ENCODE measurements at regions not wholly inside any gene's neighbourhood (a gene's known extent, or its start where the extent isn't known, plus 50 kb on each side); places are given as distances from the start of the nearest gene placed in this dataset.

DNA sequence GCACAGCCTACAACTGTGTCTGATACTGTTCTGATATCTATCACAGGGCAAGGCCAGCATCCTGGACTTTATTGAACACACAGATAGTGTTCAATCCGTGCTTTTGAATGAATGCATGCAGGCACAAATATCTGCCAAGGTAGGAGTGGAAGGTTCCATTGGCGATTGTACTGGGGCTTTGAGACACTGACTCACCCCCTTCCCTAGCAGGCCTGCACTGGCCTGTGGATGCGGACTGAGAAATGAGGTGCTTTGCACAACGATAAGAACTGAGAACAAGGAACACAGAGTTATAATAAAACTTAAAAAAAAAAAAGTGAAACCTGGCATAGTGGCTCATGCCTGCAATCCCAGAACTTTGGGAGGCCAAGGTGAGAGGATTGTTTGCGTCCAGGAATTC lies 62.4 kb upstream of the NGF start:
- H3K4me2 ChIP-seq (ENCODE audit: low read length), result no peak overlapping the region
- TF ChIP-seq CTCF (IDR thresholded peaks at IDR 0.05; ENCODE audit: low read length) (no peak), EZH2 (IDR thresholded peaks at IDR 0.05; ENCODE audit: borderline replicate concordance, low read length) (no peak)
- H3K36me3 ChIP-seq (ENCODE audit: insufficient read depth, low read length), result no peaks in the 10 kb centered on the region

GRCh38 chr1:115398745-115399144 lies 60.7 kb upstream of the NGF start:
- no peaks in the 10 kb centered on the region for H3K79me2 ChIP-seq (ENCODE audit: insufficient read depth, low read length)
- H3K9ac ChIP-seq (ENCODE audit: low read length), result no peak overlapping the region
- TF ChIP-seq CTCF (IDR thresholded peaks at IDR 0.05; ENCODE audit: low read length), result no peak

More for the DNA sequence above, 62.4 kb upstream of the NGF start:
- Histone ChIP-seq H2AFZ (ENCODE audit: low read length) (no peak overlapping the region), H3K4me1 (ENCODE audit: insufficient read depth, low read length, severe bottlenecking) (no peaks in the 10 kb centered on the region), H3K27ac (ENCODE audit: low read depth, low read length, poor library complexity, severe bottlenecking) (no peak overlapping the region), H3K27me3 (ENCODE audit: insufficient read depth, low read length) (no peaks in the 10 kb centered on the region), H3K9me3 (ENCODE audit: low read length) (no peaks in the 10 kb centered on the region), H3K79me2 (ENCODE audit: insufficient read depth, low read length) (no peaks in the 10 kb centered on the region), H3F3A (ENCODE audit: insufficient read depth, low read length) (no peaks in the 10 kb centered on the region), H3K9ac (ENCODE audit: low read length) (no peak overlapping the region), H4K20me1 (ENCODE audit: insufficient read depth, low read length) (no peaks in the 10 kb centered on the region), H3K9me2 (ENCODE audit: low read depth, low read length) (no peaks in the 10 kb centered on the region), H3K4me3 (ENCODE audit: low read depth, low read length, poor library complexity, severe bottlenecking) (no peak overlapping the region)

More at GRCh38 chr1:115398745-115399144, 60.7 kb upstream of the NGF start:
- H3K9me2 ChIP-seq (ENCODE audit: low read depth, low read length), result no peaks in the 10 kb centered on the region
- no peaks in the 10 kb centered on the region for H3K9me3 ChIP-seq (ENCODE audit: low read length)
- no peaks in the 10 kb centered on the region for H3K27me3 ChIP-seq (ENCODE audit: insufficient read depth, low read length)
- H3K4me3 ChIP-seq (ENCODE audit: low read depth, low read length, poor library complexity, severe bottlenecking), result no peak overlapping the region
- no peak overlapping the region for H3K4me2 ChIP-seq (ENCODE audit: low read length)
- no peak overlapping the region for H2AFZ ChIP-seq (ENCODE audit: low read length)
- no peak overlapping the region for H3K27ac ChIP-seq (ENCODE audit: low read depth, low read length, poor library complexity, severe bottlenecking)
- H4K20me1 ChIP-seq (ENCODE audit: insufficient read depth, low read length), result no peaks in the 10 kb centered on the region
- no peaks in the 10 kb centered on the region for H3K4me1 ChIP-seq (ENCODE audit: insufficient read depth, low read length, severe bottlenecking)
- H3F3A ChIP-seq (ENCODE audit: insufficient read depth, low read length), result no peaks in the 10 kb centered on the region
- H3K36me3 ChIP-seq (ENCODE audit: insufficient read depth, low read length), result no peaks in the 10 kb centered on the region

All from OCI-LY1 (cell line).